GM21576 (cell line): ENCODE measurements at regions not wholly inside any gene's neighbourhood (a gene's known extent, or its start where the extent isn't known, plus 50 kb on each side); places are given as distances from the start of the nearest gene placed in this dataset.

Experiments
- ATAC-seq: cut with Tn5 transposase; IDR thresholded peaks from one replicate; pipeline ENCODE4 v1.9.1; 2021; ENCODE audit warnings: mild to moderate bottlenecking, moderate library complexity; ENCODE audit not compliant: unreplicated experiment

- no peak for ATAC-seq
Measured at GRCh38 chr6:134511984-134512683, 194.2 kb upstream of the SGK1 start.

DNA sequence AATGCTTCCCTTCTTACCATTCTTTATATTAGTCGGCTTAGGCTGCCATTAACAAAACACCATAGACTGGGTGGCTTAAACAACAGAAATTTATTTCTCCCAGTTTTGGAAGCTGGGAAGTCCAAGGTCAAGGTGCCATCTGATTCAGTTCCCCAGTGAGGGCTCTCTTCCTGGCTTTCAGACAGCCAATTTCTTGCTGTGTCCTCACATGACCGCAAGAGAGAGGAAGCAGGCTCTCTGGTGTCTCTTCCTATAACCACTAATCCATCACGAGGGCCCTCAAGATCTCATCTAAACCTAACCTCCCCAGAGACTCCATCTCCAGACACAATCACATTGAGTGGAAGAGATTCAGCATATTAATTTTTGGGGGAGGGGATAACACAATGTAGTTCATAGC, 193.0 kb upstream of the SGK1 start:
- ATAC-seq = no peak

DNA sequence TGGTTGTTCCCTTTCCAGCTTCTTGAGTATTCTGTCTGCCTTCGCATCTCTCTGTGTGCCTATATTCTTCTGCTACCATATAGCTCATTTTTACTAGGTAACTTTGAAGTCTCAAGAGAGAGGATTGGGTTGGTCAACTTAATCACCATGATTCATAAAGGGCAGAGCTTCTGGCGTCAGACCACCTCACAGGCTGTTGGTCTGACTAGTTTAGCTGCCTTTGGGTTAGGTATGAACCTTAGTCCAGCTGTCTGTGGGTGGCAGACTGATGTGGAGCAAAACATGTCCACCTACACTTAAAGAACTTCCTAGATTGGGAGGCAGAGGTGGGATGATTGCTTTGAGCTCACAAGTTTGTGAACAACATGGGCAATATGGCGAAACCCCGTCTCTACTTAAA, 192.2 kb upstream of the SGK1 start:
- ATAC-seq = no peak

DNA sequence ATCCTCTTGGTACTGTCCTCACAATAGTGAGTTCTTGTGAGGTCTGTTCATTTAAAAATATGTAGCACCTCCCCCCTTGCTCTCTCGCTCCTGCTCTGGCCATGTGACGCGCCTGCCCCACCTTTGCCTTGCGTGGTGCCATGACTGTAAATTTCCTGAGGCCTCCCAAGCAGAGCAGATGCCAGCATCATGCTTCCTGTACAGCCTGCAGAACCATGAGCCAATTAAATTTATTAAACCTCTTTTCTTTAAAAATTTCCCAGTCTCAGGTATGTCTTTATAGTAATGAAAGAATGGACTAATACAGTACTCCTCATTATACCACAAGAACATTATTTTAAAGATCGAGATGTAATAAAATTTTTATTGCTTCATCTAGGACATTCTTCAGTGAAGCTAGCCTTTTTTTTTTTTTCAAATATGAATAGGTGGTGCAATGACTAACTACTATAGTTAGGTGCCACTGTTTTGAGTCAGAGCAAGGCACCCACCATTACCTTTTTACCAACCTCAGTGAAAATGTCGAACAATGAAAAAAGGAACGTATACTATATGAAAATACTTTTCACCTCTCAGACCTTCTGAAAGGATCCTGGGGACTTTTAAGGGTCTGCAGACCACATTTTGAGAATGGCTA, 191.1 kb upstream of the SGK1 start:
- ATAC-seq = no peak

- ATAC-seq = no peak
Measured at GRCh38 chr6:134506162-134506561, 188.2 kb upstream of the SGK1 start.

DNA sequence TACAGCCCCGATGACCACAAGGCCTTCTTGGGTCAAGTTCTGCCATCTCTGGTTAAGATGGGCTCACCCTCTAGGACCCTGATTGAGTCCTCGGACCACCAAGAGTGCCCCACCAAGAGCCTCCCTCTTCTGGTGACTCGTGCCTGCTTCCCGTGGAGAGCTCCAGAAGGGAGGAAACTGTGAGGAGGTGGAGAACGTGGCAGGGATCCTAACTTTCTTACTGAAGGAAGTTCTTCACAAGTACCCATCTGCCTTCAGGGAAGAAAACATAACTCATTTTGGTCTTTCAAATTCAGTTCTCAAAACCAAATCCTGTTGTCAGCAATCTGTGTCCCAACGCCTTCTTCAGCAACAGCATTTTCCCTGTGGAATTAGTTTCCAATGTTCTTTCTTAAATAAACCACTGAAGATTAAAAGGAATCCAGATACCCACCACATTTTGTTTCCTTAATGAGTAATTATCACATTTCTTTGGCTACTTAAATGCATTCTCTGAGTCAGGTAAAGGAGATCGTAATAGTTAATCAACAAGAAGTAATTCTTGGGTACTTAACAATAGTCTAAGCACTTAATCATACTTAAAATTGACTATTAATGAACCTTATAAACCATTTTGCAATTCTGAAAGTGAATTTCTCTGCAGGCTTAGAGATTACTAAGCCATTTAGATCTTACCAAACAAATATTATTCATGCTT, 185.8 kb upstream of the SGK1 start:
- ATAC-seq = no peak

DNA sequence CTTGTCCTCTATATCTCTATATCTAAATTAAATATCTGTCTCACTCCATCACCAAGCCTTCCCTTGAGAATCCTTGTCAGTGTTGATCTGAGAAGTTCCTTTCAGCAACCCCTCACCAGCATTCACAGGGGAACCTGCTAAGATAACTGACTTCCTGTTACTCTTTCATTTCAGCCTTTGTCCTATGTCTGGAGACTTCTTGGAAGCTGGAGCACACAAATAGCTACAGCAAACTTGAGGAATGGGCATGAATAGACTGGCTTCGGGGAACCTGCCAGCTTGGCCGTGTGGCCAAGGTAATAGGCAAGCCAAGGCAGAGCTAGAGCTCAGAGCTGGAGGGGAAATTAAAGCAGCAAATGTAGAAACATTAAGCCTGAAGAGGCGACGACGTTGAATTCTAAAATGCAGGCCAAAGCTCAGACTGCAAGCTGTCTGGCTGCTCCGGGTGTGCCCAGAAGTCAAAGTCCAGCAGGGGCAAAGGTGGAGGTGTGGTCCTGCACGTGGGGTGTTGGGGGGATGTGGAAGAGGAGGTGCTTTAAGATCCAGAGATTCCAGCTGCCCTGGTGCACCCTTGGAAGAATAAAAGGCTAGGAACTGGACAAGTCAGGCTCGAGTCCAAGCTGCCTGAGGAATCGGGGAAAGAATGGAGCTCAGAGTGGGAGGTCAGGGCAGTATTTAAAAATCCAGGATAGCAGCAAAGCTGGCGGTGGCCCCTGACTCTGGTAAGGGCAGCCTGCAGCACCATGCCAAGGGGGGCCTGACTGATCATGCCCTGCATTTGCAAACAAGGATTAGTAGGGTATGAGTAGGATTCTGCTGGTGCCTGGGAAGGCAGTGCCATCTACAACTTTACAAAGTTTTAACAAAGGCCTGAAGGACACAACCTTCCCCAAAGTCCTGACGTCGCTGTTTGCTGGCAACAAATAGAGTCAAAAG, 185.0 kb upstream of the SGK1 start:
- no peak for ATAC-seq

- ATAC-seq = no peak
Measured at GRCh38 chr6:134495890-134496248, 178.0 kb upstream of the SGK1 start.

GRCh38 chr6:134495203-134495889, 177.4 kb upstream of the SGK1 start:
- no peak for ATAC-seq

GRCh38 chr6:134493789-134494188, 175.9 kb upstream of the SGK1 start:
- ATAC-seq = no peak

DNA sequence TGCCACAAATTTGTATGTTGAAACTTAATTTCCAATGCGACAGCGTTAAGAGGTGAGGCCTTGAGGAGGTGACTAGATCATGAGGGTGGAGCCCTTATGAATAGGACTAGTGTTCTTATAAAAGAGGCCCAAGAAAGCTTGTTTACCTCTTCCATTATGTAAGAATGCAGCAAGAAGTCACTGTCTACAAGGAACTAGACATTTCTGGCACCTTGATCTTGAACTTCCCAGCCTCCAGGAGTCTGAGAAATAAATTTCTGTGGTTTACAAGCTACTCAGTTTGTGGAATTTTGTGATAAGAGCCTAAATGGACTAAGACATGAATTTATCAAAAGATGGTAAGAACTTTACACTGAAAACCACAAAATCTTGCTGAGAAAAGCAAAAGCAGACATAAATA, 173.6 kb upstream of the SGK1 start:
- ATAC-seq = no peak

- no peak for ATAC-seq
Measured at GRCh38 chr6:134482593-134483270, 164.8 kb upstream of the SGK1 start.

GRCh38 chr6:134481966-134482365, 164.1 kb upstream of the SGK1 start:
- no peak for ATAC-seq

GRCh38 chr6:134480593-134480992, 162.7 kb upstream of the SGK1 start:
- no peak for ATAC-seq

GRCh38 chr6:134478764-134479399, 161.0 kb upstream of the SGK1 start:
- no peak for ATAC-seq

GRCh38 chr6:134477991-134478635, 160.2 kb upstream of the SGK1 start:
- no peak for ATAC-seq

- no peak for ATAC-seq
Measured at GRCh38 chr6:134474955-134475354, 157.0 kb upstream of the SGK1 start.

DNA sequence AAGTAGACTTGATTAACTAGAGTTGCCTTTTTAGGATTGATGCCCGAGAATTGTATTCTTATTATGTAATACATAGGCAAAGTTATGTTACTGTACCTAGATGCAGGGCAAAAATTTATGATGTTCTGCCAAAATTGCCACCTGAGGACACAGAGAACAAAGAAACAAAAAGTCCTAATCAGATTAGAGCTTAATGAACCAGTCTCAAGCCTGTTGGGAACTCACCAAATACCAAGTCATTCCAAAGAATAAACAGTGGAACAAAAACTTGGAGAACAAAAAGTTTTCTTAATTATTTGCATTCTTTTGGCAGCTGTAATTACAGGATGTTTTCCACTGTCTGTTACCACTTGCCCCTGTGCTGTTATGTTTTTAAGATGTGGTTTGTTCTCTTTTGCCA, 154.7 kb upstream of the SGK1 start:
- no peak for ATAC-seq

- no peak for ATAC-seq
Measured at GRCh38 chr6:134472046-134472445, 154.1 kb upstream of the SGK1 start.
